GM18505 (cell line): ENCODE measurements at regions not wholly inside any gene's neighbourhood (a gene's known extent, or its start where the extent isn't known, plus 50 kb on each side); places are given as distances from the start of the nearest gene placed in this dataset.

Experiments used
- ATAC-seq: cut with Tn5 transposase; IDR thresholded peaks from one replicate; pipeline ENCODE4 v1.9.1; 2021; ENCODE audit not compliant: unreplicated experiment
- POLR2A ChIP-seq: IDR thresholded peaks from 4 replicates; pipeline ENCODE4 v1.6.1; 2011; ENCODE audit warnings: borderline replicate concordance; ENCODE audit not compliant: insufficient read depth, insufficient read length; ENCODE audit errors: extremely low read depth

- no peak for ATAC-seq
- no peak for TF ChIP-seq POLR2A
Measured at GRCh38 chr4:121217351-121217750, 53.2 kb upstream of the TNIP3 start.

GRCh38 chr4:121216461-121216860 is 52.3 kb upstream of the TNIP3 start:
- ATAC-seq: no peak
- TF ChIP-seq POLR2A: no peak

DNA sequence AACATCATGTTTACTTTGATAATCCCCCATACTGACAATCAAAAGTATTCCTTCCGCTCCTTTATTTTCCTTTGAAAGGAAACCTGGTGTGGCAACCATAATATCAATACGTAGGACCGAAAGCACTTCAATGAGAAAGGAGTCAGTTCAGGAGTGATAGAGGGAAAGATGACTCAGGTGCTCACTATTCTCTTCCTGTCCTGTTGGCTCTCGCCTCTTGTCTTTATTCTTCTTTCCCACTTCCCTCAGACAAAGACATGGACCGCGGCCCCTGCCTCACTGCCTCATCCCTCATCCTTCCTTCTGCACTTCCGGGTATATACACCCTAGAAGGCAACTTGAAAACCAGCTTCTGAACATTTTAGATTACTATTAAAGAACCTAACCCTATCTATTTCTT is 49.8 kb upstream of the TNIP3 start:
- no peak for ATAC-seq
- TF ChIP-seq POLR2A: no peak
